Gastrocnemius medialis (tissue), 4 donors: ENCODE measurements at regions not wholly inside any gene's neighbourhood (a gene's known extent, or its start where the extent isn't known, plus 50 kb on each side); places are given as distances from the start of the nearest gene placed in this dataset.
"Not testable (repeated sequence)": the region's sequence is repeated elsewhere in the genome, so short reads cannot be mapped to it uniquely, and the experiment has no call there.

Experiments used
- POLR2A ChIP-seq, 2 donors: fragments of 450-650 bp; IDR thresholded peaks; one replicate each; pipeline ENCODE4 v1.6.1; 2017; ENCODE audit warnings: antibody characterized with exemption in 2 of 2, mild to moderate bottlenecking in 2 of 2, moderate library complexity in 2 of 2
- TF ChIP-seq, protein P1 (sequence below), 5 experiments: fragments of 450-650 bp in 3 of 5; fragments of 200-600 bp in 2 of 5; sonication (generic) in 2 of 5; IDR thresholded peaks in 4 of 5; conservative IDR thresholded peaks in 1 of 5; 1 replicate in 4 of 5; 2 replicates in 1 of 5; pipeline ENCODE4 v1.5.1; 2016 to 2019; ENCODE audit warnings: antibody characterized with exemption in 5 of 5, mild to moderate bottlenecking in 3 of 5, moderate library complexity in 3 of 5

DNA sequence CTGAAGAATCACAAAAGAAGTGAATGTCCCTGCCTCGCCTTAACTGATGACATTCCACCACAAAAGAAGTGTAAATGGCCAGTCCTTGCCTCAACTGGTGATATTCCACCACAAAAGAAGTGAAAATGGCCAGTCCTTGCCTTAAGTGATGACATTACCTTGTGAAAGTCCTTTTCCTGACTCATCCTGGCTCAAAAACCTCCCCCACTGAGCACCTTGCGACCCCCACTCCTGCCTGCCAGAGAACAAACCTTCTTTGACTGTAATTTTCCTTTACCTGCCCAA, 328.5 kb upstream of the TECRL start:
- TF ChIP-seq, protein P1, sequence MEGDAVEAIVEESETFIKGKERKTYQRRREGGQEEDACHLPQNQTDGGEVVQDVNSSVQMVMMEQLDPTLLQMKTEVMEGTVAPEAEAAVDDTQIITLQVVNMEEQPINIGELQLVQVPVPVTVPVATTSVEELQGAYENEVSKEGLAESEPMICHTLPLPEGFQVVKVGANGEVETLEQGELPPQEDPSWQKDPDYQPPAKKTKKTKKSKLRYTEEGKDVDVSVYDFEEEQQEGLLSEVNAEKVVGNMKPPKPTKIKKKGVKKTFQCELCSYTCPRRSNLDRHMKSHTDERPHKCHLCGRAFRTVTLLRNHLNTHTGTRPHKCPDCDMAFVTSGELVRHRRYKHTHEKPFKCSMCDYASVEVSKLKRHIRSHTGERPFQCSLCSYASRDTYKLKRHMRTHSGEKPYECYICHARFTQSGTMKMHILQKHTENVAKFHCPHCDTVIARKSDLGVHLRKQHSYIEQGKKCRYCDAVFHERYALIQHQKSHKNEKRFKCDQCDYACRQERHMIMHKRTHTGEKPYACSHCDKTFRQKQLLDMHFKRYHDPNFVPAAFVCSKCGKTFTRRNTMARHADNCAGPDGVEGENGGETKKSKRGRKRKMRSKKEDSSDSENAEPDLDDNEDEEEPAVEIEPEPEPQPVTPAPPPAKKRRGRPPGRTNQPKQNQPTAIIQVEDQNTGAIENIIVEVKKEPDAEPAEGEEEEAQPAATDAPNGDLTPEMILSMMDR (IDR thresholded peaks at IDR 0.05 in 4 of 5, conservative IDR thresholded peaks at IDR 0.05 in 1 of 5): not testable (repeated sequence)
- not testable (repeated sequence) for TF ChIP-seq POLR2A (IDR thresholded peaks at IDR 0.05)
